K562 (cell line): ENCODE measurements at regions not wholly inside any gene's neighbourhood (a gene's known extent, or its start where the extent isn't known, plus 50 kb on each side); places are given as distances from the start of the nearest gene placed in this dataset.

Source experiments
- CTBP1 ChIP-seq: fragments of 450-650 bp; IDR thresholded peaks from 2 replicates; pipeline ENCODE4 v1.6.1; 2016; ENCODE audit warnings: borderline replicate concordance
- E2F3 ChIP-seq: fragments of 250-450 bp; sonication (Bioruptor Pico); IDR thresholded peaks from 2 replicates; pipeline ENCODE4 v1.4.0; 2020; ENCODE audit warnings: mild to moderate bottlenecking
- ETS2 ChIP-seq: IDR thresholded peaks from 2 replicates; pipeline ENCODE4 v1.6.1; 2016; ENCODE audit warnings: borderline replicate concordance, missing genetic modification characterization, mild to moderate bottlenecking, moderate library complexity, missing compliant biosample characterization; ENCODE audit not compliant: poor library complexity, severe bottlenecking
- IRF2 ChIP-seq: sonication (generic); formaldehyde crosslinking; IDR thresholded peaks from 2 replicates; pipeline ENCODE4 v1.8.1; 2022; ENCODE audit warnings: mild to moderate bottlenecking, missing genetic modification reagents
- TAF1 ChIP-seq: IDR thresholded peaks from 2 replicates; pipeline ENCODE4 v1.6.1; 2011; ENCODE audit warnings: mild to moderate bottlenecking, low read length, moderate library complexity; ENCODE audit not compliant: insufficient read depth, control insufficient read depth, severe bottlenecking; ENCODE audit errors: extremely low read depth
- TAF15 ChIP-seq: fragments of 200-400 bp; formaldehyde crosslinking; IDR thresholded peaks from 2 replicates; pipeline ENCODE4 v1.6.1; 2017; ENCODE audit warnings: mild to moderate bottlenecking, low read depth, low read length, moderate library complexity
- ZBTB8A ChIP-seq: fragments of 450-650 bp; IDR thresholded peaks from 2 replicates; pipeline ENCODE4 v1.6.1; 2018; ENCODE audit warnings: mild to moderate bottlenecking, moderate library complexity; ENCODE audit not compliant: partially characterized antibody
- ZNF3 ChIP-seq: fragments of 250-450 bp; sonication (Bioruptor Pico); IDR thresholded peaks from 2 replicates; pipeline ENCODE4 v1.5.0; 2021; ENCODE audit warnings: mild to moderate bottlenecking, moderate library complexity
- ZNF764 ChIP-seq: fragments of 250-450 bp; sonication (Bioruptor Pico); IDR thresholded peaks from 2 replicates; pipeline ENCODE4 v1.4.0; 2020; ENCODE audit warnings: low read depth, mild to moderate bottlenecking, moderate library complexity
- TF ChIP-seq, protein P1 (sequence below): sonication (generic); formaldehyde crosslinking; IDR thresholded peaks from 2 replicates; pipeline ENCODE4 v1.8.0; 2023; ENCODE audit warnings: mild to moderate bottlenecking, missing genetic modification reagents
- TF ChIP-seq, protein P2 (sequence below), 2 experiments: IDR thresholded peaks; 2 replicates each; pipeline ENCODE4 v1.6.1; 2012; ENCODE audit warnings: improper control_type of control experiment in 2 of 2, low read depth in 2 of 2, low read length in 2 of 2, borderline replicate concordance in 1 of 2
- TF ChIP-seq, protein P3 (sequence below): fragments of 450-650 bp; IDR thresholded peaks from 2 replicates; pipeline ENCODE4 v1.6.1; 2016; ENCODE audit warnings: mild to moderate bottlenecking
- TF ChIP-seq, protein P4 (sequence below), 2 experiments: fragments of 450-650 bp; IDR thresholded peaks; 2 replicates each; pipeline ENCODE4 v1.6.1; 2016

- no peak for TF ChIP-seq TAF15
- TF ChIP-seq ZBTB8A, result no peak
- TF ChIP-seq ETS2, result no peak
- TF ChIP-seq, protein P1, sequence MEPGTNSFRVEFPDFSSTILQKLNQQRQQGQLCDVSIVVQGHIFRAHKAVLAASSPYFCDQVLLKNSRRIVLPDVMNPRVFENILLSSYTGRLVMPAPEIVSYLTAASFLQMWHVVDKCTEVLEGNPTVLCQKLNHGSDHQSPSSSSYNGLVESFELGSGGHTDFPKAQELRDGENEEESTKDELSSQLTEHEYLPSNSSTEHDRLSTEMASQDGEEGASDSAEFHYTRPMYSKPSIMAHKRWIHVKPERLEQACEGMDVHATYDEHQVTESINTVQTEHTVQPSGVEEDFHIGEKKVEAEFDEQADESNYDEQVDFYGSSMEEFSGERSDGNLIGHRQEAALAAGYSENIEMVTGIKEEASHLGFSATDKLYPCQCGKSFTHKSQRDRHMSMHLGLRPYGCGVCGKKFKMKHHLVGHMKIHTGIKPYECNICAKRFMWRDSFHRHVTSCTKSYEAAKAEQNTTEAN (CRISPR knock-in tag), result no peak
- TF ChIP-seq TAF1, result no peak
- TF ChIP-seq, protein P2, sequence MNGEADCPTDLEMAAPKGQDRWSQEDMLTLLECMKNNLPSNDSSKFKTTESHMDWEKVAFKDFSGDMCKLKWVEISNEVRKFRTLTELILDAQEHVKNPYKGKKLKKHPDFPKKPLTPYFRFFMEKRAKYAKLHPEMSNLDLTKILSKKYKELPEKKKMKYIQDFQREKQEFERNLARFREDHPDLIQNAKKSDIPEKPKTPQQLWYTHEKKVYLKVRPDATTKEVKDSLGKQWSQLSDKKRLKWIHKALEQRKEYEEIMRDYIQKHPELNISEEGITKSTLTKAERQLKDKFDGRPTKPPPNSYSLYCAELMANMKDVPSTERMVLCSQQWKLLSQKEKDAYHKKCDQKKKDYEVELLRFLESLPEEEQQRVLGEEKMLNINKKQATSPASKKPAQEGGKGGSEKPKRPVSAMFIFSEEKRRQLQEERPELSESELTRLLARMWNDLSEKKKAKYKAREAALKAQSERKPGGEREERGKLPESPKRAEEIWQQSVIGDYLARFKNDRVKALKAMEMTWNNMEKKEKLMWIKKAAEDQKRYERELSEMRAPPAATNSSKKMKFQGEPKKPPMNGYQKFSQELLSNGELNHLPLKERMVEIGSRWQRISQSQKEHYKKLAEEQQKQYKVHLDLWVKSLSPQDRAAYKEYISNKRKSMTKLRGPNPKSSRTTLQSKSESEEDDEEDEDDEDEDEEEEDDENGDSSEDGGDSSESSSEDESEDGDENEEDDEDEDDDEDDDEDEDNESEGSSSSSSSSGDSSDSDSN (IDR thresholded peaks at IDR 0.05; ENCODE audit: borderline replicate concordance in 1 of 2, low read depth in 2 of 2, low read length in 2 of 2), result no peak
- no peak for TF ChIP-seq ZNF3 (CRISPR knock-in tag)
- TF ChIP-seq IRF2 (CRISPR knock-in tag), result no peak
- TF ChIP-seq, protein P3, sequence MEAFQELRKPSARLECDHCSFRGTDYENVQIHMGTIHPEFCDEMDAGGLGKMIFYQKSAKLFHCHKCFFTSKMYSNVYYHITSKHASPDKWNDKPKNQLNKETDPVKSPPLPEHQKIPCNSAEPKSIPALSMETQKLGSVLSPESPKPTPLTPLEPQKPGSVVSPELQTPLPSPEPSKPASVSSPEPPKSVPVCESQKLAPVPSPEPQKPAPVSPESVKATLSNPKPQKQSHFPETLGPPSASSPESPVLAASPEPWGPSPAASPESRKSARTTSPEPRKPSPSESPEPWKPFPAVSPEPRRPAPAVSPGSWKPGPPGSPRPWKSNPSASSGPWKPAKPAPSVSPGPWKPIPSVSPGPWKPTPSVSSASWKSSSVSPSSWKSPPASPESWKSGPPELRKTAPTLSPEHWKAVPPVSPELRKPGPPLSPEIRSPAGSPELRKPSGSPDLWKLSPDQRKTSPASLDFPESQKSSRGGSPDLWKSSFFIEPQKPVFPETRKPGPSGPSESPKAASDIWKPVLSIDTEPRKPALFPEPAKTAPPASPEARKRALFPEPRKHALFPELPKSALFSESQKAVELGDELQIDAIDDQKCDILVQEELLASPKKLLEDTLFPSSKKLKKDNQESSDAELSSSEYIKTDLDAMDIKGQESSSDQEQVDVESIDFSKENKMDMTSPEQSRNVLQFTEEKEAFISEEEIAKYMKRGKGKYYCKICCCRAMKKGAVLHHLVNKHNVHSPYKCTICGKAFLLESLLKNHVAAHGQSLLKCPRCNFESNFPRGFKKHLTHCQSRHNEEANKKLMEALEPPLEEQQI, result peak; percentile 72; the same call in 1 of the 2 replicates
- no peak; the same call in 1 of the 2 replicates for TF ChIP-seq CTBP1
- TF ChIP-seq, protein P4, sequence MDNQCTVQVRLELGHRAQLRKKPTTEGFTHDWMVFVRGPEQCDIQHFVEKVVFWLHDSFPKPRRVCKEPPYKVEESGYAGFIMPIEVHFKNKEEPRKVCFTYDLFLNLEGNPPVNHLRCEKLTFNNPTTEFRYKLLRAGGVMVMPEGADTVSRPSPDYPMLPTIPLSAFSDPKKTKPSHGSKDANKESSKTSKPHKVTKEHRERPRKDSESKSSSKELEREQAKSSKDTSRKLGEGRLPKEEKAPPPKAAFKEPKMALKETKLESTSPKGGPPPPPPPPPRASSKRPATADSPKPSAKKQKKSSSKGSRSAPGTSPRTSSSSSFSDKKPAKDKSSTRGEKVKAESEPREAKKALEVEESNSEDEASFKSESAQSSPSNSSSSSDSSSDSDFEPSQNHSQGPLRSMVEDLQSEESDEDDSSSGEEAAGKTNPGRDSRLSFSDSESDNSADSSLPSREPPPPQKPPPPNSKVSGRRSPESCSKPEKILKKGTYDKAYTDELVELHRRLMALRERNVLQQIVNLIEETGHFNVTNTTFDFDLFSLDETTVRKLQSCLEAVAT (IDR thresholded peaks at IDR 0.05), result no peak
- TF ChIP-seq E2F3 (CRISPR knock-in tag), result no peak
- TF ChIP-seq ZNF764 (CRISPR knock-in tag), result no peak
Observed at GRCh38 chr6:28683945-28684538, 158.4 kb downstream of the GPX5 start (continued).
